ENCODE measurements at regions not wholly inside any gene's neighbourhood (a gene's known extent, or its start where the extent isn't known, plus 50 kb on each side); places are given as distances from the start of the nearest gene placed in this dataset.

DNA sequence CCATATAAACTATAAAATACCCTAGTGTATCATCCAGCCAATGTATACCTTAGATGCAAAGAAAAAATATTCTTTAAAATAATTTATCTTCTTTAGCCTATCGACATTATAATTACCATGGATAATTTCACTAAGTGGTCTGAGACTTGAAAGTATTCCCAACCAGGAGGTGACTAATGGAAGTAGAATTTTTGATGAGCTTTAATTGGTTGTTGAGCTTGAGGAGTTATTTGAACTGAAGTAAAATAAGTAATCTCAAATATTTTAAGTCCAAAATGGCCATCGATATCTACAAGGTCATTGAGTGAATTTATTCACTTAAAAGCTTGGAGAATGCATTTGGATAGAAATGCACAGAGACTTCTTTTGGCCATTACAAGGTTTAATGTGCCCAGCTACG, 436.2 kb downstream of the TLL1 start:
- TF ChIP-seq POLR2A (IDR thresholded peaks at IDR 0.05) (no peak), EP300 (IDR thresholded peaks at IDR 0.05; ENCODE audit: low read depth) (no peak), CTCF (IDR thresholded peaks at IDR 0.05) (no peak), POLR2AphosphoS5 (IDR thresholded peaks at IDR 0.05) (no peak)
